Urothelium cell line (cell line): ENCODE measurements at regions not wholly inside any gene's neighbourhood (a gene's known extent, or its start where the extent isn't known, plus 50 kb on each side); places are given as distances from the start of the nearest gene placed in this dataset.

Experiments used
- DNase-seq: peaks from one replicate; pipeline ENCODE4 v3.0.0; 2011; ENCODE audit warnings: low spot score, mixed read lengths
- FAIRE-seq: peaks from 2 replicates; lab custom pipeline; 2011; peaks lifted over from hg19 to GRCh38; lab: Jason Lieb, UNC

DNA sequence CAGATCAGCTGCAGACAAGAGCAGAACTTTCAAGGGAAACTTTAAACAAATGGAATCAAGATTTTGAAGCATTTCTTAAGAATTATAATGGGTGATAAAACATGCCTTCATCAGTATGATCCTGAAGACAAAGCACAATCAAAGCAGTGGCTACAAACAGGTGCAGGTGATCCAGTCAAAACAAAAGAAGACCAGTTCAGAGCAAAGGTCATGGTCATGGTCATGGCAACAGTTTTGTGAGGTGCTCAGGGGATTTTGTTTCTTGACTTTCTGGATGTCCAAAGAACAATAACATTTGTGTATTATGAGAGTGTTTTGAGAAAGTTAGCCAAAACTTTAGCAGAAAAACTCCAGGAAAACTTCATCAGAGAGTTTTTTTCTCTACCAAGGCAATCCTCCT, 681.7 kb upstream of the PTBP2 start:
- DNase-seq (no peak), FAIRE-seq (no peak)

DNA sequence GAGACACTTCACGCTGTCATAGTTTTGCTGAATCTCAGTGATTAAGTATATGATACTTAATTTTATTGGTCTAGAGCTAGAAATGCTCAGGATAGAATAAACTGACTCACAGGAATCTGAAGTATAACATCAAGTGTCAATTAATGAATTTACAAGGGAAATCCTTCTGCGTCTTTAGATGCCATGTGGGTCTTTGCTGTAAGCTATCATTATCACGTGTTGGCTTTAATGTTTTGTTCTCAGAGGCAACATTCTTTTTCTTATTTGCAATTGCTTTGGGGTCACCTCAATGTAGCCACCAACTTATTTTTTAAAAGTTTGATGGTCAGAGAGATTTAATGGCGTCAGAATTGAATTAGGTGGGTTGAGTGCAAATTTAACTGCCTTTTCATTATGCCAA, 680.1 kb upstream of the PTBP2 start:
- DNase-seq (no peak), FAIRE-seq (no peak)

DNA sequence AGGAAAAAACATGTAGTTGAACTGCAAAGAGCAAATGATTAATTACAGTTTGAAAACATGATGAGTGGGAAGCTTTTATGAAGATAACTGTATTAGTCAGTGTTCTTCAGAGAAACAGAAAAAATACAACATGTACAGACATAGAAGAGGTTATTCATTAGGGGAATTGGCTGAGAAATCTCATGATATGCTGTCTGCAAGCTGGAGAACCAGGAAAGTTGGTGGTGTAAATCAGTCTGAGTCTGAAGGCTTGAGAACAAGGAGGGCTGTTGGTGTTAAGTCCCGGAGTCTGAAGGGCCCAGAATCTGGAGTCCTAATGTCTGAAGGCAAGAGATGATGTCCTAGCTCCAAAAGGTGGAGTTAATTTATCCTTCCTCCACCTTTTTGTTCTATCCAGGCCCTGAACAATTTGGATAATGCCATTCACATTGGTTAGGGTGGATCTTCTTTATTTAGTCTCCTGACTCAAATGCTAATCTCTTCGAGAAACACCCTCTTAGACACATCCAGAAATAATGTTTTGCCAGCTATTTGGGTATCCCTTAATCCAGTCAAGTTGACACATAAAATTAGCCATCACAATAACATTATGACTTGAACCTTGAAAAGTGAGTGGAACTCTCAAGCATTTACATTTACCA, 672.9 kb upstream of the PTBP2 start:
- FAIRE-seq (no peak), DNase-seq (no peak)

DNA sequence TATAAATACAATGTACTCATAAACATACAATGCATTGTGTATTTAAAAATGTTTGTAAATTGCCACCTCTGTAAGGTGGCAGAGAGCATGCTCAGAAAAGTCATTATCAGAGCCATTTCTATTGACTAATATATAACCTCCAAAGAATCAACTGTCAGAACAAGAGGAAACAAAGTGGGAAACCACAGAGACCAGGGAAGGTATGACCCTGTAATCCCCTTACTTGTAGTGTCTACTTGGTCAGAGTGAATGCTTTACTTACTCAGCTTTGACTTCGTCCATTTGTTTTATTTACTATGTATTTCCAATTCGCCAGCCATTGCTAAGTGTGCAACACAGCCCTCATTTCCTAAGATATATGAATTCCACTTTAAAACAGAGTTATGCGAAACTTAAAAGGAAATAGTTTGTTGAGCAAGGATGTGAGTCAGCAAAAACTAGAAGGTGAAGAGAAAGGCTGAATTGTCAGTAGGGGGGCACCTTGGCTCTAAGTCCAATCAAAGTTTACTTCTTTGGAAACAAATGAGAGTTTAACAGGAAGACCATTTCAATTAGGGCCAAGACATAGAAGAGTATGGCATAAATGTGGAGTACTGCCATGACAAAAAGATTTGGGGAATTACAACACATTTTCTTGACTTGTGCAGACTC, 671.7 kb upstream of the PTBP2 start:
- DNase-seq (no peak), FAIRE-seq (no peak)

DNA sequence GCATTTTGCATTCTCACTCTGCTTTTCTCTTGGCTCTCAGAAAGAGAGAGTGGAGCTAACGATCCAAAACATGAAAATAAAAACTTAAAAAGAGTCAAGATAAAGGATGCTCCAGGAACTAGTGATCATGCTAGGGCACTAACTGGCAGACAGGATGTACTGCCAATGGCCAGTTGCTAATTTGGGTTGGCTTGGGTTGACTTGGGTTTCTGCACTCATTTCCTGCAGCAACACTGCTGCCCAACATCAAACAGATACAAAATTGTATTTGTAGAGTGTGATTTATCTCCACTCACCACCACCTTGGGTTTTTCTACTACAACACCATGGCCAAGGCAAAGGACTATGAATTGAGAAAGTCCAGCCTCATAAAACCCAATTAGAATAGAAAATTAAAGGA, 662.3 kb upstream of the PTBP2 start:
- FAIRE-seq: no peak
- DNase-seq: no peak

DNA sequence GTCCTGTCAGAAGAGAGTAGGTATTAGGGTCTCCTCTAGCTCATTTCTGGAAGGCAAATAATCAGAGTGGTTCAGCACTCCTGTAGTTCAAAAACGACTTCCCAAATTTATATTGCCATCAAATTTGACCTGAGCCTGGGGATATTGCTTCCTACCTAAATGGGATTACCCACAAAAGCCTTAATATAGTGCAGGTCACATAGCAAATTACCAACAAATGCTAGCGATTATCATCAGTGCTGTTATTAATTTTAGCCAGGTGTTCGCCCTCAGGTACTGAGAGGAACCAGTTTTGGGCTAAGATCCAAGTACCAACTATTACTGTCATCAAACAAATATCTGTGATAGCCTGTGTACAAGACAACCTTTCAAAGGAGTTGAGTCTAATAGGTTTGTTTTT, 661.8 kb upstream of the PTBP2 start:
- no peak for FAIRE-seq

DNA sequence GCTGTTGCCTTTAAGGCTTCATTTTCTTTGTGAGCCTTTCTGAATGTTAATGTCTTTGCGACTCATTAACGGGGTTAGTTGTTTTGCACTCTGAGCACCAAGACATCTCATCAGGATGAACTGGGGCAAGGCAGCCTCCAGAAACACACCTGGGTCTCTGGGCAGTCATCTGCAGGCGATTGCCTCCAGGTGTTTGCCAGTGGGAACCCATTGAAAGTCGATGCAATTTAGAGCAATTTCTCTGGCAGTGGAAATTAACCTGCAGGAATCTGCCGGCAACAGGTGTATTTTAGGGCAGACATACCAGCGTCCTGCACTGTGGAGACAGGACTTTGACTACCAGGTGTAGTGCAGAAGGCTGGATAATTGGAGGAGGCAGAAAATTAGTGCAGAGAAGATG, 661.0 kb upstream of the PTBP2 start:
- FAIRE-seq: no peak

More for the DNA sequence above, 661.8 kb upstream of the PTBP2 start:
- DNase-seq: no peak

DNA sequence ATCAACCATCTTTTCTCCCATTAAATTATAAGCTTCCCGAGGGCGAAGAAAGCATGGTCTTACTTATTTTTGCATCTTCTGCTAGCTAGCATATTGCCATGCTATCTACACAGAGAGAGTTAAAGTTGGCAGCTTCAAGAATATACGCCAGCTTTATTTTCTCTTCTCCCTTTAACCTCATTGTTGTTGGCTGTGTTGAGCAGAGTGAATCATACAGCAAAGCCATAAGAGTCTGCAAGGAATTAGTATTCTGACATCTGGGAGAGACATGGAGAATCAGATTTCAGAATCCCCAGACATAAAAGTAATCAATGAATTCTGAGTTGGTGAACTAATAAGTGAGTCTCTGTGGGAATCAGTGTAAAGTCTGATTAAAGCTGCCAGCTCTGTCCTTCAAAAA, 649.6 kb upstream of the PTBP2 start:
- FAIRE-seq (no peak), DNase-seq (no peak)

More for the DNA sequence above, 661.0 kb upstream of the PTBP2 start:
- no peak for DNase-seq

DNA sequence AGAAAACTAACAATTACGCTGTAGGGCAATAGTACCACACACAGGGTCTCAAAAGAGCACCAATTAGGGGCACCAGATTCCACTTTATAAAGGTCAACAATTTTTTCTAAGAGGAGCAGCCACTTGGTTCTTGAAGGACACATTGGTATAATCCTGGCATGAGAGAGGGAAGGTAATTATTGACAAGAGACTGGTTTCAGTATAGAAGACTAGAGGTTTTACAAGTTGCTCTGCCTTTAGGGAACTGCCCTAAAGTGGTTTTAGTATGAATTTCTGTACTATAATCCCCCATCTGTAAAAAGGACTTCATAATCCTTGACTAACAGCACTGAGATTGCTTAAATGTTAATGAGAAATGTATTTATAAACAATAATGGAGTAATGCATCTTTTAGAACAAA, 648.5 kb upstream of the PTBP2 start:
- FAIRE-seq (no peak), DNase-seq (no peak)

DNA sequence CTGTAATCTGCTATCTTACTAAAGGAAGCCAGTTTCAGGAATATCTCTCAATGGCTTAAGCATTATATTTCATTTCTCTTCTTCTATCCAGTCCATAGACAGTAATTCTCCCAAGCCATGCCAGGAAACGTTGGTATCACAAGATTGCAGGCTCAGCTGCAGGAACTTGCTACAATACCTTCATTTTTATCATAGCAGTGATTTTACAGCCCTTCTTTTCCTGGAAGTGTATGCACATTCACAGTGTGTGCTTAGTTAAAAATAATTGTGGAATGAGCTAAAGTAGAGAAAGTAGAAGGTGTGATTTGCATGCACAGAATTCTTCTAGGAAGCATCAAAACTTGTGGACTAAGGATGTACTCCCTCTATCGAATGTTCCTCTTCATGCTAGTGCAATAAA, 647.2 kb upstream of the PTBP2 start:
- no peak for DNase-seq
- no peak for FAIRE-seq

DNA sequence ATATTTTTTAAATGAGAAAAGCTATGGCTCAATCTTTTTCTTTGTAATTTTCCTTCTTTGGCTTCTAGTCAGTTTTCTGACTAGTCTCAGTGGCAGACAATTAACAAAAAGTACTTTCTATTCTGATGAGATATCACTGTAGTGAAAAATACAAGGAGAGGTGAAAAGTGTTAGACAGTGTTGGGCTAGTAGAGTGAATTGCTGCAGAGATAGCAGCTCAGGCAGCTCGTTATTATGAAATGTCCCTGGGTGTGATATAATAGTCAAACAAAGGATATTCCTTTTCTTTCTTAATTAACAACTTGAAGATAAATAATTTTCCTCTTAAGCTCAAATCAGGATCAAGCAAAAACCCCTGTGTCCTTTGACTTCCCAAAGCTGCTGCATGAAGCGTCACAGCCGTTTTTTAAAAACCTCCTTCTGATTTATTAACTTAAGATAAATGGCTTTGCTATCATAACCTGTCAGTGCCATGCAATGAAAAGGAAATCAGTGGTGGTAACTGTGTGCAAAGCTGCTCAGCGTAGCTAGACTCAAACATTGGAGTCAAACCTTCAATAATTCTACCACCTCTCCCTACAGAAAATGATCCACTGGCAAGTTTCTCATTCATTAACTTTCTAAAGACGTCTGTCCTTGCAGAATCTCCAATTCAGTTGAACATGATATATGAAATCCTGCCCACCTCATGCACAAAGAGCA, 646.6 kb upstream of the PTBP2 start:
- no peak for DNase-seq
- FAIRE-seq: no peak

DNA sequence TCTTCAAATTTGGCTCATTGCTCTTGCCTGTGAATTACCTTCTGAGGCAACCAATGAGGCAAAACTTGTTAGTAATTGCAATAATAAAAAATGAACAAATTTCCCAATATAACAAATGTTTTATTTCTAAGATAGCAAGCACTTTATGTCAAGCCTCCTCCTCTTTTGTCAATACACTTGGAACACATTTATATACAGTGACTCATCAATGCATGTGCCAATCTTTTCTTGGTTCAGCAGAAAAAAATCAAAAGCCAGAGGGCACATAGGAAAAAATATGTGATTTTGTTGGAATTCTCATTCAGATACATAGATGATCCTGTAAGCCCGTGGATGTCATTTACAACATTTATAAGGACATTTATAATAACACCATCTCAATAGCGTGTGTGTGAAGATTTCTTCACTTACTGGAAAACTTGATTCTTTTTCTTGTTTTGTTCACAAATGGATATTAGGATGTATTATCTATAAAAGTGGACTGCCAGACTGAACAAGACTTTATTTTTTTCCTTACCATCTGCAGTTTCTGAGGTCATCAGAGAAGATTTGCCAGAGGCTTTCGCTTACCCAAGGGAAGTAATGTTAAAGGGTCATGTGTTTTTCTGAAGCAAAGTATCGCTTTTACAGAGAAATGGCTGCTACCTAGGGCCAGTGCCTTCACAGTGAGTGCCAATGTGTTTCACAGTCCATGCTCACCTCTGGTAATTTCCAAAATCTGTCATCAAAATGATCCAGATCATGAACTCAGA, 645.7 kb upstream of the PTBP2 start:
- DNase-seq: peak; percentile 23
- no peak for FAIRE-seq

DNA sequence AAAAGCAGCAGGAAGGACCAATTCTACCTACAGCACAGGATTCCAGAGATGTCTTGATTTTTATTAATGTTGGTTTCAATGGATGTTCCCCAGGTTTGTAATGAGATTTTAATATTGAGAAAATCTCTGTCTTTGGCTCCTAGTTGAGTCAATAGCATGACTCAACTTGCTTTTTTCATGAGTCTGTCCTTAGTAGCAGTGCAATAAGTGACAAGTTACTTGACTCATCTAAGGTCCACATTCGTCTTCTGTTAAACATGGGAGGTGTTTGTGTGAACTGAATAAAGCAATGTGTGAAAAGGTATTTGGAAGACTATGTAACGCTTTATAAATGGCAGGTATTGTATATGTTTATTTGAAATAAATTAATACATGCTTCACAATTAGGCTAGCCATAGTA, 645.0 kb upstream of the PTBP2 start:
- no peak for DNase-seq

DNA sequence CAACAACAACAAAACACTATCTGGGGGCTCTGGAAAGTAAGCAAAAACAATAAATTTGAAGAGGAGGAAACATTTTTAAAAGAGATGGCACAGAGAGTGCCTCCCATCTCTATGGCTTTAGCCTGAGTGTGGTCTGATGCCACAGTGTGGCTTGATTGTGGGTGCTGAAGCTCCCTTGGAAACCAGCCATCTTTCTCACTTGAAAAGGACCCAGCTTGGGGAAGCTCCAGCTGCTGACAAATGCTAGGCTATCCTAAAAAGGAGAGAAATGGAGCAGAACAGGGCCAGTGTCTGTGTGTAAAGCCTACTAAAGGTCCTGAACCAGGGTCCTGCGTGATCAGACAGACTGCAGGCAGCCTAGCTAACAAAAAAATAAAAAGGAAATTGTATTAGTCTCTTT, 642.0 kb upstream of the PTBP2 start:
- DNase-seq (no peak), FAIRE-seq (no peak)

More for the DNA sequence above, 645.0 kb upstream of the PTBP2 start:
- FAIRE-seq: no peak

DNA sequence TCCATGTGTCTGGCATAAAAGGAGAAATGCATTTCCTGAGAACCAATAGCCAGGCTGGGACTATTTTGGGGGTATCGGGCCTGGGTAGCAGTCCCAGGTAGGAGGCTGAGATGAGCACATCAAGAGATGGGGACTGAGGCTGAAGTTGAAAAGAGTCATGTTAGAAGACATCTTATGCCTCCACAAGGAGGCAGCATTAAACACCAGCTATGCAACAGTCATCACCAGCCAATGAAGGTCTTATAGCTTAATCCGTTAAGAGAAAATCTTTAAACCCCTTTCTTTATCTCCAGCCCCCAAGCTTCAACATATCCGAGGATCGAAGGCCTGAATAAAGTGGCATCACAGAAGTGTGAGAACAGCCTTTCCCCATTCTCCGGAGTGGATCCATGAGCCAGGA, 640.7 kb upstream of the PTBP2 start:
- DNase-seq (no peak), FAIRE-seq (no peak)

DNA sequence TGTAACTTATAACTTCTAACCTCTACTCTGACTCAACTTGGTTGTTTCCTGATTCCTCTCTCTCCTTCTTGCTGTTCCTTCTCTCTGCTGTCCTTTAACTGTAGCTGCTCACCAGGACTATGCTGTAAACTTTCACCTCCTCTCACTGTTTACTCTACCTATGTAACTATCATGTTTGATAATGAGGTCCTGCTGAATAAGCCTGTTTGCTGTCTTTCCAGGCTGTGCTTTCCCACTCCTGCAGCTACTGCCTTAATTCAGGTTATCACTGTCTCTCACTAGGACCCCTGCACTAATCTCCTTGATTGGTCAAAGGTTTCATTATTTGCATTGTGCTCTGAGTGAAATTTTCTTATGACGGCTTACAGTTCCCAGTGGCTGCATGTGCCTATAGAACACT, 633.9 kb upstream of the PTBP2 start:
- FAIRE-seq (no peak), DNase-seq (no peak)

DNA sequence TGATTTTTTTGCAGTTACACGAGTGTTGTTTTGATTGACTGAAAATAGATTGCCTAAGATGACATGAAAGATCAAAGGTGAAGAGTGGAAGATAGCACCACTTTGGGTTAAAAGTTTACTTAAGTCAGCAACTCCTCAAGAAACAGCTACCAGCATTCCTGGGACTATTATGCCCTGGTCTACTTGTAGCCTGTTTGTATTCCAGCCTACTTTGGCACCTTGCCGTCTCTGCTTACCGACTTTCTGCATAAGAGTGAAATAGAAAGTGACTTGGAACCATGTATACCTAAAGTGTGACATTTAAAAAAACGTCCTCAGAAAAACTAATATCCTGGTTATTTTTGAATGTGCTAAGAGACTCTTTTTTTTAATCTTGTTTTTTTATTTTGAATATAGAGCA, 631.5 kb upstream of the PTBP2 start:
- DNase-seq: no peak
- FAIRE-seq: no peak

DNA sequence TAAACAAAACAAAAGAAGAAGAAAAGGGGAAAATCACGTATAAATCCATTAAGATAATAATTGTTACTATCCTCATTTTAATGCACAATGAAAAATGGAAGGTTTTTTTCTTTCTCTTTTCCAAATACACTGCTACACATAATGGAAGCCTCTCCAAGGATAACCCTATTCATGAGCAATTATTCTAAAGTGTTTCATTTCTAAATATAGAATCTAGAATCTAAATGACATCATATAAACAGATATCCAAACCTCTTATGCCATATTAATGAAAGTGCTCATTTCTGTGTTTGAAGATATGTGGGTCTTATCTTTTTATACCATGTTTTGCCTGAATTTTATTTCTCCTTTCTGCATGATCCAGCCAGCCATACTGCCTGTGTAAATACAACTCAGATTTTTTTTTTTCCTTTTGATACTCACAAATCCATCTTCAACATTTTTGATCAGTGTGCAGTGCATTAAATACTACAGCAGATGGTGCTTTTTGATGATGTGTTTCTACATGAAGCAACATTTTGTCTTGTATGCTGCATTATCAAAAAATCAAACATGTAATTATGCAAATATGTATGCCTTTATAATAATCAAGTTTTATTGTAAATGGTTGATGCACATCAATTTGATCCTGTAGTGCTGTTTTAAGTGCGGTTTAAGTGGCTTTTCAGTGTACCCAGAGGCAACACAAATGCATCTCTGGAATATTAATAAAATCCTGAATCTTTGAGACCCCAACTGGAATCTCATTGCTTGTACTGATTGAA, 625.6 kb upstream of the PTBP2 start:
- FAIRE-seq: no peak
- DNase-seq: no peak

DNA sequence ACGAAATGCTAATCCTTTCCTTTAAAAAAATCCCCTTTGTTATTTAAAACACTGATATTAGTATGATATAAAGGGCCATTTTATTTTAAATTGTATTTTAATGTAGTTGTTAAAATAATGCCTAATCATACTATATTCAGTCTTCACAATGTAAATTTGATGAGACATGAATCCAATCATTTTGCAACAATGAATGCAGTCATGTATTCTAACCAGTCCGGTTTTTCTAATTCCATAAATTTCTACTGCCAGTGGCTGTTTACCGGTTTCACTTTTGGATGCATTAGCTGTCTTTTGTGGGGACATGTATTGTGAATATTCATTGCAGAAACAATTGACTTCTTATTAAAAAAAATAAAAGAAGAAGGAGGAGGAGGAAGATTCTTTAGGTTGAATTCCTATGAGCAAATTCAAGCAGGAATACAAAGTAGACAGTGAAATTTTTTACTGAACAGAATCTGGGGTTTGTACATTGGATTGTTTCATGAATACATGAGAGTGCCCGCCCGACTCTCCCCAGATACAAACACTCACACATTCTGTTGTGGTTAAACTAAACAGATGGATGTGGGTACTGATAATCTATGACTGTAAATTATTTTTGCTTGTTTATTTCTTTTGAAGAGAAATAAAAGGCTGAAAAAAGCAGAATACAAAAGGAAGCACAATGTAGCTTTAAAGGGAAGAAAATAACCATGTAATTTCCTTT, 624.8 kb upstream of the PTBP2 start:
- FAIRE-seq (no peak), DNase-seq (no peak)

DNA sequence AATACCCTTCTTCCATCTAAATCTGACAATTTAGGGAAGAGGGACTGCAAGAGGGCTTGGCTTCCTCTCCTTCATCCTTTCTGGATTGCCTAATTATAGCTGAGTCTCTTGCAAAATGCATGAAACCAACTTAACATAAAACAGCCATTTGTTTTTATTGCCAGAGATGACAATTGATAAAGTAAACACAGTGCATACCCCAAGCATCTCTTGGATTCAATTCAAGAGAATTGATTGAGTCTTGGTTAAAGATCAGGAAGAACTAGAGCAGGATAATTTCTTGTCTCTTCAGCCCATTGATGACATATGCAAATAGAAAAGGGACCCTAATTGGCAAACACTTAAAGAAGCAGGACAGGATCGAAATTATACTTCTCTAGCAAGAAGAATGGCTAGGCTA, 617.1 kb upstream of the PTBP2 start:
- FAIRE-seq (no peak), DNase-seq (no peak)
